A172 (cell line): ENCODE measurements at regions not wholly inside any gene's neighbourhood (a gene's known extent, or its start where the extent isn't known, plus 50 kb on each side); places are given as distances from the start of the nearest gene placed in this dataset.
A peak's percentile ranks its signal among the peaks of the same experiment; 100 is the strongest.

Source experiments
- DNase-seq: peaks from one replicate; pipeline ENCODE4 v3.0.0-alpha.2; 2015; ENCODE audit warnings: low spot score

GRCh38 chr14:85996551-85996950 is 466.6 kb downstream of the FLRT2 start:
- no peak for DNase-seq

GRCh38 chr14:85991156-85991555 is 461.2 kb downstream of the FLRT2 start:
- DNase-seq = no peak

- no peak for DNase-seq
Measured at GRCh38 chr14:85987907-85988306, 458.0 kb downstream of the FLRT2 start.

GRCh38 chr14:85987292-85987691 is 457.3 kb downstream of the FLRT2 start:
- DNase-seq = no peak

- DNase-seq = no peak
Measured at GRCh38 chr14:85978582-85979250, 448.8 kb downstream of the FLRT2 start.

GRCh38 chr14:85974602-85975001 is 444.7 kb downstream of the FLRT2 start:
- DNase-seq = no peak

- no peak for DNase-seq
Measured at GRCh38 chr14:85963486-85963885, 433.5 kb downstream of the FLRT2 start.

- no peak for DNase-seq
Measured at GRCh38 chr14:85960756-85961155, 430.8 kb downstream of the FLRT2 start.

- DNase-seq = no peak
Measured at GRCh38 chr14:85959063-85959462, 429.1 kb downstream of the FLRT2 start.

- DNase-seq = no peak
Measured at GRCh38 chr14:85958069-85958468, 428.1 kb downstream of the FLRT2 start.

GRCh38 chr14:85953265-85953664 is 423.3 kb downstream of the FLRT2 start:
- no peak for DNase-seq

GRCh38 chr14:85948153-85948552 is 418.2 kb downstream of the FLRT2 start:
- no peak for DNase-seq

- no peak for DNase-seq
Measured at GRCh38 chr14:85947461-85948139, 417.7 kb downstream of the FLRT2 start.

- no peak for DNase-seq
Measured at GRCh38 chr14:85943192-85943591, 413.2 kb downstream of the FLRT2 start.

GRCh38 chr14:85934886-85935254 is 404.9 kb downstream of the FLRT2 start:
- peak; percentile 11 for DNase-seq

- DNase-seq = peak; percentile 80
Measured at GRCh38 chr14:85934123-85934885, 404.4 kb downstream of the FLRT2 start.

- DNase-seq = no peak
Measured at GRCh38 chr14:85921241-85921640, 391.3 kb downstream of the FLRT2 start.

- no peak for DNase-seq
Measured at GRCh38 chr14:85917716-85918115, 387.8 kb downstream of the FLRT2 start.

- DNase-seq = peak; percentile 2
Measured at GRCh38 chr14:85915711-85916110, 385.8 kb downstream of the FLRT2 start.

GRCh38 chr14:85912141-85912540 is 382.2 kb downstream of the FLRT2 start:
- DNase-seq = no peak

GRCh38 chr14:85911044-85911443 is 381.1 kb downstream of the FLRT2 start:
- no peak for DNase-seq

- DNase-seq = no peak
Measured at GRCh38 chr14:85909581-85909980, 379.6 kb downstream of the FLRT2 start.

- no peak for DNase-seq
Measured at GRCh38 chr14:85907536-85907935, 377.6 kb downstream of the FLRT2 start.
